Astrocyte (in vitro differentiated cells and primary cell): ENCODE measurements at regions not wholly inside any gene's neighbourhood (a gene's known extent, or its start where the extent isn't known, plus 50 kb on each side); places are given as distances from the start of the nearest gene placed in this dataset.

Source experiments
- DNase-seq: peaks from one replicate; pipeline ENCODE4 v3.0.0-alpha.2; 2010; ENCODE audit warnings: low read depth
- FAIRE-seq: peaks from 2 replicates; lab custom pipeline; 2011; peaks lifted over from hg19 to GRCh38; lab: Jason Lieb, UNC
- H2AFZ ChIP-seq: 2 replicates; pipeline ENCODE4 v1.6.0; 2012; ENCODE audit warnings: low read depth, low read length, inconsistent platforms
- H3K27ac ChIP-seq: 2 replicates; pipeline ENCODE4 v1.5.1; 2011; ENCODE audit warnings: low read depth, low read length, inconsistent platforms
- H3K27me3 ChIP-seq: 2 replicates; pipeline ENCODE4 v1.6.0; 2011; ENCODE audit warnings: low read length, inconsistent platforms; ENCODE audit not compliant: insufficient read depth
- H3K36me3 ChIP-seq: 2 replicates; pipeline ENCODE4 v1.5.1; 2011; ENCODE audit warnings: low read length, inconsistent platforms; ENCODE audit not compliant: insufficient read depth
- H3K4me1 ChIP-seq: 2 replicates; pipeline ENCODE4 v1.5.1; 2011; ENCODE audit warnings: low read length, inconsistent platforms; ENCODE audit not compliant: insufficient read depth
- H3K4me2 ChIP-seq: 2 replicates; pipeline ENCODE4 v1.6.0; 2012; ENCODE audit warnings: low read length, inconsistent platforms
- H3K4me3 ChIP-seq: 2 replicates; pipeline ENCODE4 v1.5.1; 2011; ENCODE audit warnings: low read depth, mild to moderate bottlenecking, low read length, inconsistent platforms; ENCODE audit not compliant: insufficient read depth
- H3K79me2 ChIP-seq: 2 replicates; pipeline ENCODE4 v1.6.0; 2012; ENCODE audit warnings: mild to moderate bottlenecking, low read length, inconsistent platforms; ENCODE audit not compliant: insufficient read depth
- H3K9ac ChIP-seq: 2 replicates; pipeline ENCODE4 v1.6.0; 2012; ENCODE audit warnings: mild to moderate bottlenecking, low read length, inconsistent platforms
- H3K9me3 ChIP-seq: 2 replicates; pipeline ENCODE4 v1.5.1; 2012; ENCODE audit warnings: low read depth, mild to moderate bottlenecking, low read length, inconsistent platforms; ENCODE audit not compliant: insufficient read depth
- H4K20me1 ChIP-seq: 2 replicates; pipeline ENCODE4 v1.6.0; 2012; ENCODE audit warnings: low read length, inconsistent platforms; ENCODE audit not compliant: insufficient read depth
- H3K27ac Mint-ChIP-seq: one replicate; pipeline ENCODE4 v1.8.0; 2021; ENCODE audit warnings: mild to moderate bottlenecking, mixed read lengths; ENCODE audit not compliant: unreplicated experiment
- H3K27me3 Mint-ChIP-seq: one replicate; pipeline ENCODE4 v1.8.0; 2021; ENCODE audit warnings: low read depth, mixed read lengths; ENCODE audit not compliant: unreplicated experiment
- H3K36me3 Mint-ChIP-seq: one replicate; pipeline ENCODE4 v1.8.0; 2021; ENCODE audit warnings: low read depth, mixed read lengths; ENCODE audit not compliant: unreplicated experiment
- H3K4me1 Mint-ChIP-seq: one replicate; pipeline ENCODE4 v1.8.0; 2021; ENCODE audit warnings: low read depth, mixed read lengths; ENCODE audit not compliant: unreplicated experiment
- H3K4me3 Mint-ChIP-seq: one replicate; pipeline ENCODE4 v1.8.0; 2021; ENCODE audit warnings: mild to moderate bottlenecking, moderate library complexity, mixed read lengths; ENCODE audit not compliant: unreplicated experiment
- H3K9me3 Mint-ChIP-seq: one replicate; pipeline ENCODE4 v1.8.0; 2021; ENCODE audit warnings: mild to moderate bottlenecking, mixed read lengths; ENCODE audit not compliant: unreplicated experiment
- CTCF ChIP-seq: IDR thresholded peaks from 2 replicates; pipeline ENCODE4 v1.5.1; 2011; ENCODE audit warnings: low read depth, mild to moderate bottlenecking, inconsistent platforms, low read length, moderate library complexity; ENCODE audit not compliant: insufficient read depth
- EZH2 ChIP-seq: IDR thresholded peaks from 2 replicates; pipeline ENCODE4 v1.6.1; 2012; ENCODE audit warnings: mild to moderate bottlenecking, low read length, inconsistent platforms; ENCODE audit not compliant: insufficient read depth

- H3K4me3 ChIP-seq = no peak overlapping the region
- no peak overlapping the region for H3K27ac Mint-ChIP-seq
- peaks cover 7% of the 10 kb centered on the region for H3K27me3 Mint-ChIP-seq
These were observed 1196.3 kb downstream of the BRD1 start for GRCh38 chr22:48631288-48631863.

GRCh38 chr22:48630848-48631247 lies 1196.8 kb downstream of the BRD1 start:
- H3K27ac Mint-ChIP-seq = no peak overlapping the region
- H3K36me3 Mint-ChIP-seq = no peaks in the 10 kb centered on the region
- Histone ChIP-seq H3K9me3 (no peaks in the 10 kb centered on the region), H3K27ac (no peak overlapping the region), H3K9ac (no peak overlapping the region), H3K79me2 (no peaks in the 10 kb centered on the region), H3K36me3 (no peaks in the 10 kb centered on the region), H4K20me1 (peaks cover 9% of the 10 kb centered on the region), H3K4me1 (peaks cover 11% of the 10 kb centered on the region), H3K4me3 (no peak overlapping the region), H3K27me3 (no peaks in the 10 kb centered on the region), H2AFZ (no peak overlapping the region), H3K4me2 (no peak overlapping the region)
- FAIRE-seq = no peak
- no peak for TF ChIP-seq EZH2
- TF ChIP-seq CTCF = no peak
- H3K4me1 Mint-ChIP-seq = peaks cover 5% of the 10 kb centered on the region
- no peak for DNase-seq
- H3K9me3 Mint-ChIP-seq = no peaks in the 10 kb centered on the region
- H3K4me3 Mint-ChIP-seq = no peak overlapping the region
- peaks cover 11% of the 10 kb centered on the region for H3K27me3 Mint-ChIP-seq

More at GRCh38 chr22:48631288-48631863, 1196.3 kb downstream of the BRD1 start:
- no peaks in the 10 kb centered on the region for H3K36me3 Mint-ChIP-seq
- no peak for FAIRE-seq
- peaks cover 5% of the 10 kb centered on the region for H3K4me1 Mint-ChIP-seq
- Histone ChIP-seq H3K4me2 (no peak overlapping the region), H3K27me3 (no peaks in the 10 kb centered on the region), H3K9ac (no peak overlapping the region), H2AFZ (no peak overlapping the region), H4K20me1 (peaks cover 9% of the 10 kb centered on the region), H3K79me2 (no peaks in the 10 kb centered on the region), H3K27ac (no peak overlapping the region), H3K4me1 (peaks cover 11% of the 10 kb centered on the region), H3K36me3 (no peaks in the 10 kb centered on the region), H3K9me3 (no peaks in the 10 kb centered on the region)
- no peak for DNase-seq
- no peak for TF ChIP-seq CTCF
- TF ChIP-seq EZH2 = no peak
- no peak overlapping the region for H3K4me3 Mint-ChIP-seq
- no peaks in the 10 kb centered on the region for H3K9me3 Mint-ChIP-seq

GRCh38 chr22:48630433-48630754 lies 1197.3 kb downstream of the BRD1 start:
- no peak overlapping the region for H3K27ac ChIP-seq
- H3K79me2 ChIP-seq = no peaks in the 10 kb centered on the region
- H3K4me3 ChIP-seq = no peak overlapping the region
- Mint-ChIP-seq H3K36me3 (no peaks in the 10 kb centered on the region), H3K4me3 (no peak overlapping the region), H3K27ac (no peak overlapping the region), H3K27me3 (peaks cover 11% of the 10 kb centered on the region), H3K4me1 (peaks cover 7% of the 10 kb centered on the region), H3K9me3 (no peaks in the 10 kb centered on the region)
- no peak overlapping the region for H3K9ac ChIP-seq
- no peak for TF ChIP-seq EZH2
- no peak for TF ChIP-seq CTCF
- H3K4me1 ChIP-seq = peaks cover 11% of the 10 kb centered on the region
- H3K4me2 ChIP-seq = no peak overlapping the region
- FAIRE-seq (no peak), DNase-seq (no peak)
- no peaks in the 10 kb centered on the region for H3K27me3 ChIP-seq
- peaks cover 9% of the 10 kb centered on the region for H4K20me1 ChIP-seq
- no peaks in the 10 kb centered on the region for H3K9me3 ChIP-seq
- H3K36me3 ChIP-seq = no peaks in the 10 kb centered on the region
- H2AFZ ChIP-seq = no peak overlapping the region
